ENCODE measurements at regions not wholly inside any gene's neighbourhood (a gene's known extent, or its start where the extent isn't known, plus 50 kb on each side); places are given as distances from the start of the nearest gene placed in this dataset.

DNA sequence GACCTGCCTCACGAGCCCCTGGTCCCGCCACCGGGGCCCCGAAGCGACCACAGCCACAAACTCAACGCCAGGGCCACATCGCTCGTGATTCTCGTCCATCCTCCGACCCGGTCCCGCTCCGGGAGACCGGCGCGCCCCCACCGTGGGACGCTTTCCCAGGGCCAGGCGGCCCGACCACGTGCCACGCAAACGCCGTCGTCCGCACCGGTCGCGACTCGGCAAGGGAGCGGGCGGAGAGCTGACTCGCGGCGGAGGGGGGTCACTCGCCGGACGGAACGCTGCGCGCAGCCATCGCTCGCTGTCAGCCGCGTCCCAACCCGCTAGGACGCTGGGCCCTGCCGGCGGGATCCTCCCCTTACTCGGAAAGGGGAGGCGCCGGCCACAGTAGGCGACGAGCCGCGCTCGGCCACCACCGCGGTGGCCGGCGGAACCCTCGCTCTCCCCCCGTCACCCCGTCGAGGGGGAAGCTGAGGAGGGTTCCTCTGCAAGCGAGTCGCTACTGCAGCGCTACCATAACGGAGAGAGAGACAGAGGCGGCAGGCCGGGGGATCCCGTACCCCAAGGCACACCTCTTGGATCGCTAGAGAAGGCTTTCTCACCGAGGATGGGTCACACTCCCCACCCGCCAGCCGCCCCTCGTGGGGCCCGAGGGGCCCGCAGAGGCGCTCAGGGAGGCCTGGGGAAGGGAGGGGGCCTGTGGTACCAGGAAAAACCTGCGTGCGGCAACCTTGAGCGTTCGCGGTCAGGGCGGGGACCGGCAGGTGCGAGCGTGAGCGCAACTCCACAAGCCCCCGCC is 511.8 kb upstream of the ZNF337 start:
- TF ChIP-seq, protein P1, sequence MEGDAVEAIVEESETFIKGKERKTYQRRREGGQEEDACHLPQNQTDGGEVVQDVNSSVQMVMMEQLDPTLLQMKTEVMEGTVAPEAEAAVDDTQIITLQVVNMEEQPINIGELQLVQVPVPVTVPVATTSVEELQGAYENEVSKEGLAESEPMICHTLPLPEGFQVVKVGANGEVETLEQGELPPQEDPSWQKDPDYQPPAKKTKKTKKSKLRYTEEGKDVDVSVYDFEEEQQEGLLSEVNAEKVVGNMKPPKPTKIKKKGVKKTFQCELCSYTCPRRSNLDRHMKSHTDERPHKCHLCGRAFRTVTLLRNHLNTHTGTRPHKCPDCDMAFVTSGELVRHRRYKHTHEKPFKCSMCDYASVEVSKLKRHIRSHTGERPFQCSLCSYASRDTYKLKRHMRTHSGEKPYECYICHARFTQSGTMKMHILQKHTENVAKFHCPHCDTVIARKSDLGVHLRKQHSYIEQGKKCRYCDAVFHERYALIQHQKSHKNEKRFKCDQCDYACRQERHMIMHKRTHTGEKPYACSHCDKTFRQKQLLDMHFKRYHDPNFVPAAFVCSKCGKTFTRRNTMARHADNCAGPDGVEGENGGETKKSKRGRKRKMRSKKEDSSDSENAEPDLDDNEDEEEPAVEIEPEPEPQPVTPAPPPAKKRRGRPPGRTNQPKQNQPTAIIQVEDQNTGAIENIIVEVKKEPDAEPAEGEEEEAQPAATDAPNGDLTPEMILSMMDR (IDR thresholded peaks at IDR 0.05), result no peak
- peak; percentile 93 for TF ChIP-seq EZH2 (IDR thresholded peaks at IDR 0.05)
